Upper lobe of left lung (tissue), 4 donors: ENCODE measurements at regions not wholly inside any gene's neighbourhood (a gene's known extent, or its start where the extent isn't known, plus 50 kb on each side); places are given as distances from the start of the nearest gene placed in this dataset.

Experiments
- CTCF ChIP-seq, 6 experiments: fragments of 450-650 bp in 4 of 6; fragments of 200-600 bp in 2 of 6; sonication (generic) in 2 of 6; IDR thresholded peaks; one replicate each; pipeline ENCODE4 v1.5.1; 2016 to 2019; ENCODE audit warnings: antibody characterized with exemption in 6 of 6
- EP300 ChIP-seq, 4 donors: sonication (generic); formaldehyde crosslinking; IDR thresholded peaks; one replicate each; pipeline ENCODE4 v1.5.1; 2017; ENCODE audit warnings: antibody characterized with exemption in 4 of 4, control low read depth in 2 of 4
- POLR2A ChIP-seq, 4 donors: fragments of 450-650 bp; IDR thresholded peaks; one replicate each; pipeline ENCODE4 v1.5.1; 2016 to 2017; ENCODE audit warnings: antibody characterized with exemption in 4 of 4, mild to moderate bottlenecking in 2 of 4

- no peak for TF ChIP-seq CTCF (IDR thresholded peaks at IDR 0.05)
- TF ChIP-seq EP300 (IDR thresholded peaks at IDR 0.05), result no peak
- TF ChIP-seq POLR2A (IDR thresholded peaks at IDR 0.05), result no peak
Measured at GRCh38 chr9:23162789-23163188, 663.3 kb downstream of the ELAVL2 start.
